ENCODE measurements at regions not wholly inside any gene's neighbourhood (a gene's known extent, or its start where the extent isn't known, plus 50 kb on each side); places are given as distances from the start of the nearest gene placed in this dataset.

DNA sequence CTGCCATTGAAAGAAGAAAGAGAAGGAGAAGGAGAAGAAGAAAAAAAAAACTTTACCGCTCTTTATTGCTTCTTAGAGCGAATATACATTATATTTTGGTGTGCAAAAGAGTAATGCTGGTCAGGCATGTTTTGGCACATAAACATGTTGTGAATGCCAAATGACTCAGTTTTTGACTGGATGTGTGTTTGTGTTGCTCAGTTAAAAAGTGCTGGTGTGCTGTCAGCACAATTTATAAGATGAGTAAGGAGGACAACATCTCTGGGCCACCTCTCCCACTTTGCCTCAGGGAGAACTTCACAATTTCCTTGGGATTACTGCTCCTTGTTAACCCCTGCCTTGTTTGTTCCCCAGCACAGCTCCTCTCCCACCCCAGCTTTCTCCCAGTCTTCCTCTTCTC lies 584.8 kb downstream of the ETNK1 start:
- no peak overlapping the region for H3K9ac ChIP-seq (ENCODE audit: low read depth, low read length)
- H4K20me1 ChIP-seq (ENCODE audit: insufficient read depth, low read length): no peaks in the 10 kb centered on the region
- WGBS, 2 experiments (ENCODE audit: extremely low coverage in 2 of 2, insufficient read length in 1 of 2): no CpG with 5 or more reads among the region's 2 CpGs
- H3K4me1 ChIP-seq (ENCODE audit: control insufficient read depth, insufficient read depth, low read length): no peaks in the 10 kb centered on the region
- CTCF ChIA-PET: no interaction called here
- no peaks in the 10 kb centered on the region for H3K9me3 ChIP-seq (ENCODE audit: control insufficient read depth, insufficient read depth, low read length)
- H3K27me3 ChIP-seq (ENCODE audit: control insufficient read depth, insufficient read depth, low read length): no peaks in the 10 kb centered on the region
- no peak overlapping the region for H2BK20ac ChIP-seq (ENCODE audit: low read depth, low read length)
- H2AK9ac ChIP-seq (replicated peaks; ENCODE audit: low read depth, low read length, poor library complexity): no peak overlapping the region
- DNase-seq: no peak
- no peak overlapping the region for H2BK15ac ChIP-seq (ENCODE audit: low read depth, low read length)
- POLR2A ChIA-PET (ENCODE audit: unreplicated experiment): no interaction called here
- in situ Hi-C loops (cut with MboI; ENCODE audit: low sequenced_read_pairs) (loop anchor here (5.0 to 25.0 kb wide), 2 partner anchors 1573 to 1928 kb away; no protein-coding TSS in a partner anchor), intact Hi-C loops (cut with micrococcal nuclease) (loop anchor here (5.0 to 10.0 kb wide), 4 partner anchors 1355 to 1735 kb away; partner anchors contain the start of gene BCAT1), dilution Hi-C loops (cut with HindIII; ENCODE audit: low sequenced_read_pairs, unreplicated experiment) (no loop called here)
- TF ChIP-seq RFX5 (IDR thresholded peaks at IDR 0.05; ENCODE audit: low read depth, low read length): no peak
- no peak for TF ChIP-seq RAD21 (IDR thresholded peaks at IDR 0.05; ENCODE audit: low read length)
- TF ChIP-seq CHD1 (IDR thresholded peaks at IDR 0.05; ENCODE audit: low read depth, low read length): no peak
- TF ChIP-seq SMC3 (IDR thresholded peaks at IDR 0.05; ENCODE audit: low read depth, low read length): no peak
- no peak for TF ChIP-seq MXI1 (IDR thresholded peaks at IDR 0.05; ENCODE audit: borderline replicate concordance, low read depth, low read length)
- TF ChIP-seq BHLHE40 (IDR thresholded peaks at IDR 0.05; ENCODE audit: low read depth, low read length): no peak
- TF ChIP-seq MAZ (IDR thresholded peaks at IDR 0.05; ENCODE audit: borderline replicate concordance, low read depth, low read length): no peak
- TF ChIP-seq, protein P1, sequence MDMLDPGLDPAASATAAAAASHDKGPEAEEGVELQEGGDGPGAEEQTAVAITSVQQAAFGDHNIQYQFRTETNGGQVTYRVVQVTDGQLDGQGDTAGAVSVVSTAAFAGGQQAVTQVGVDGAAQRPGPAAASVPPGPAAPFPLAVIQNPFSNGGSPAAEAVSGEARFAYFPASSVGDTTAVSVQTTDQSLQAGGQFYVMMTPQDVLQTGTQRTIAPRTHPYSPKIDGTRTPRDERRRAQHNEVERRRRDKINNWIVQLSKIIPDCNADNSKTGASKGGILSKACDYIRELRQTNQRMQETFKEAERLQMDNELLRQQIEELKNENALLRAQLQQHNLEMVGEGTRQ (IDR thresholded peaks at IDR 0.05; ENCODE audit: low read depth, low read length): no peak
- H3K27ac ChIP-seq (ENCODE audit: insufficient read depth, low read length): no peak overlapping the region
- no peak overlapping the region for H4K5ac ChIP-seq (ENCODE audit: low read depth, low read length)
- no peak overlapping the region for H4K91ac ChIP-seq (ENCODE audit: insufficient read depth, low read depth, low read length)
- H3K56ac ChIP-seq (ENCODE audit: extremely low read depth, insufficient read depth, low read length): no peak overlapping the region
- H2AK5ac ChIP-seq (ENCODE audit: low read depth, low read length): no peak overlapping the region
- no peak for ATAC-seq (ENCODE audit: low read depth)
- H3K4me3 ChIP-seq (ENCODE audit: insufficient read depth, low read depth, low read length): no peak overlapping the region
- no peaks in the 10 kb centered on the region for H3K79me1 ChIP-seq (ENCODE audit: low read depth in 1 of 2, low read length in 2 of 2)
- H3K36me3 ChIP-seq (ENCODE audit: control insufficient read depth, insufficient read depth, low read length): no peaks in the 10 kb centered on the region
- H2AFZ ChIP-seq (replicated peaks; ENCODE audit: low read length, poor library complexity): no peak overlapping the region
- H3K18ac ChIP-seq (ENCODE audit: low read depth, low read length): no peak overlapping the region
- no peak overlapping the region for H4K8ac ChIP-seq (ENCODE audit: low read depth in 2 of 2, low read length in 2 of 2)
- no peak overlapping the region for H3K4ac ChIP-seq (ENCODE audit: low read depth, low read length)
- H3K4me2 ChIP-seq (ENCODE audit: low read depth, low read length): no peak overlapping the region
- no peaks in the 10 kb centered on the region for H3K9me1 ChIP-seq (ENCODE audit: insufficient read depth, low read length)
- no peak overlapping the region for H3K23ac ChIP-seq (ENCODE audit: low read depth, low read length)
- no peak overlapping the region for H2BK5ac ChIP-seq (ENCODE audit: low read depth, low read length, poor library complexity, severe bottlenecking)
- BruUV-seq (replicated peaks): no TSS peak
- no peak overlapping the region for H2BK120ac ChIP-seq (ENCODE audit: low read depth, low read length)
- H3K14ac ChIP-seq (replicated peaks; ENCODE audit: low read depth, low read length): no peak overlapping the region
